LNCaP clone FGC (cell line): ENCODE measurements at regions not wholly inside any gene's neighbourhood (a gene's known extent, or its start where the extent isn't known, plus 50 kb on each side); places are given as distances from the start of the nearest gene placed in this dataset.

Source experiments
- DNase-seq: peaks from one replicate; pipeline ENCODE4 v3.0.0-alpha.2; 2011; ENCODE audit warnings: low read depth
- H3K4me3 ChIP-seq: 2 replicates; pipeline ENCODE4 v1.5.1; 2011; ENCODE audit warnings: mild to moderate bottlenecking, low read depth, low read length, control low read depth
- TF ChIP-seq, protein P1 (sequence below): IDR thresholded peaks from 2 replicates; pipeline ENCODE4 v1.5.1; 2012; ENCODE audit warnings: mild to moderate bottlenecking; ENCODE audit not compliant: control insufficient read depth, insufficient read depth; ENCODE audit errors: extremely low read depth

DNA sequence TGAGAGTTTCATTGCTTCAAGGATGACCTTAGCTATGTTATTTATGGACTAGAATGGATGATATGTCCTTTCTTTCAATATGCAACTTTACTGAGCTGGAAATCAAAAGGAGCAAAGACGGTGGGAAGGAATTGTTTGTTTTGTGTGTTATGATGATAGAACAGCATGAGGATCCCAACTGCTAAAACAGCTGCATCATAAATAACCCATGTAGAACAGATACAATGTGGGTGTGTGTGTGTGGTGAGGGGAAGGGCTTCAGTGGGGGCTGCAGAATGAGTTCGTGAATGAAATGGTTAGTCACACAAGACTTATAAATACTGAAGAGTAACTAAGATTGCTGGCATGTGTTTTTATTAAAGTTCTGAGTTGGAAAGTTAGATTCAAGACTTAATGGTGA lies 80.1 kb downstream of the DACT1 start:
- DNase-seq = no peak
- H3K4me3 ChIP-seq = no peak overlapping the region
- TF ChIP-seq, protein P1, sequence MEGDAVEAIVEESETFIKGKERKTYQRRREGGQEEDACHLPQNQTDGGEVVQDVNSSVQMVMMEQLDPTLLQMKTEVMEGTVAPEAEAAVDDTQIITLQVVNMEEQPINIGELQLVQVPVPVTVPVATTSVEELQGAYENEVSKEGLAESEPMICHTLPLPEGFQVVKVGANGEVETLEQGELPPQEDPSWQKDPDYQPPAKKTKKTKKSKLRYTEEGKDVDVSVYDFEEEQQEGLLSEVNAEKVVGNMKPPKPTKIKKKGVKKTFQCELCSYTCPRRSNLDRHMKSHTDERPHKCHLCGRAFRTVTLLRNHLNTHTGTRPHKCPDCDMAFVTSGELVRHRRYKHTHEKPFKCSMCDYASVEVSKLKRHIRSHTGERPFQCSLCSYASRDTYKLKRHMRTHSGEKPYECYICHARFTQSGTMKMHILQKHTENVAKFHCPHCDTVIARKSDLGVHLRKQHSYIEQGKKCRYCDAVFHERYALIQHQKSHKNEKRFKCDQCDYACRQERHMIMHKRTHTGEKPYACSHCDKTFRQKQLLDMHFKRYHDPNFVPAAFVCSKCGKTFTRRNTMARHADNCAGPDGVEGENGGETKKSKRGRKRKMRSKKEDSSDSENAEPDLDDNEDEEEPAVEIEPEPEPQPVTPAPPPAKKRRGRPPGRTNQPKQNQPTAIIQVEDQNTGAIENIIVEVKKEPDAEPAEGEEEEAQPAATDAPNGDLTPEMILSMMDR = no peak

DNA sequence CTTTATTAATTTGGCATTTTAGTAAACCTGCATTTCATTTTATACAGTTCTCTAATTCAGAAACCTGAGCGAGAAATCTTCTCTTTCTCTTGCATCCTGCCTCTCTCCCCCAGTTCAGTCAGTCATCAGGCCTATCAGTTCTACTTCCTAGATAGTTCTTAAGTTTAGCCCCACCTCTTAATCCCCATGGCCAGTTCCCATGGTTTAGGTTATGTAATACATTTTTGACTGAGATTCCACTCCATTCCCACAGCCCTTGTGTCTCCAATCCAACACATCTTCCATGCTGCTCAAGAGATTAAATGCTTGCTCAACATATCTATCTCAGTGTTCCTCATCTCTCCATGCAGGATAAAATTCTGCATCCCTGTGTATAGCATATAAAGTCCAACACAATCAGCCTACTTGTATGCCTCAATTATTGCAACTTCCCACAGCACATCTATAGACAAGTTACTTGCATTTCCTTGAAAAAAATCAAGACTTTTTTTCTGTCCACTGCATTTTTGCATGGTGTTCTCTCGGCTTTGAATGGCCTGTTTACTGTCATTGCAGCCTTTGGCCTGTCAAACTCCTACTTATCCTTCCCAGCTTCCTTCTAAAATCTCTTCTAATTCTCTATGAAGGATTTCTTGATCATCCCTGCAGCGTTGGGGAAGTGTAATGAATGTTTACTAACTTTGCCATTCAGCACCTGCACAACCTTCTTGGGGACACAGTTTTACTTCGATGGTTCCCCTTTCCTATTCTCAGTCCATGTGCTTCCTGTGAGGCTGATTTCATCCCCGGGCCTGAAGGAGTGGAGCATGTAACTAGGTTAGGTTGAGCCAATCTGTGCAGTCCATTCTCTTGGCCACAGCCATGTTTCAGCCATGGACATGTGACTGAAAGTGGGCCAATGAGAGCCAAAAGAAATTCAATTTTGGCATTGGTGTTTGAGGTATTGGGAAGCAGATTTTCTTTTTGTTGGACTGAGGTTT lies 80.8 kb downstream of the DACT1 start:
- TF ChIP-seq, protein P1 = no peak
- no peak for DNase-seq

DNA sequence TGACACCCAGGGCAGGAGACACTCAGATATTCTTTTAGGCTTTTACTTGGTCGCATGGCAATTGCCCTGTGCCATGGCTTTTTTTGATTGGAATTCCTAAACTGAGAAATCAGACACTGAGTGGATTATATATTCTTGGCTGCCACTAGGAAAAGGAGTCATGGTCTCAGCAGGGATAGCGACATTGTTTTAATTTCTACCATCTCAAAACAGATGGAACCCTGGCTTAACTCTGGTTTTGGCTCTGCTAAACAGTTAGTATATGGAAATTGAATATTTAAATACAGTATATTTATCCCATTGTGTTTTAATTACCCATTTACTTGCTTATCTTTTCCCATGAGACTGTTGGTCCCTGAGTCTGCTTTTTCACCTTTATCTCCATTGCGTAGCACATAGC lies 84.0 kb downstream of the DACT1 start:
- TF ChIP-seq, protein P1 = no peak
- H3K4me3 ChIP-seq = no peak overlapping the region
- no peak for DNase-seq

More for the DNA sequence above, 80.8 kb downstream of the DACT1 start:
- no peak overlapping the region for H3K4me3 ChIP-seq

DNA sequence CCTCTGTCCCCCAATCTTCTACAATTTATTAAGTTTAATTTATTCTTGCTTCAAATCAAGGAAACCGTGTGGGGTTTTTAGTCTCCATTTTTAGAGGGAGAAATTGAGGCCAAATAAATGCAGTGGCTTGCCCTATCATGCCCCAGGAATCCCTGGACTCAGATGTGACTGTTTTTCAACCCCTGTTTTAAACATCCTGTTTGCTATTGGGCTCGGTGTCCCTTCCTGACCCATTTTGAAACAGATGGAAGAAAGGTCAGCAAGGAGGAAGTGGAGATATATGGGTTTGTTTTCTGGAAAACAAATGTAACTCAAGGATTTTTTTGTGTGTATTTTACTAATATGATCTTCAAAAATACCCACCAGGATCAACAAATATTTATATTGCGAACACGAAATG lies 84.7 kb downstream of the DACT1 start:
- H3K4me3 ChIP-seq = no peak overlapping the region
- TF ChIP-seq, protein P1 = no peak
- no peak for DNase-seq

DNA sequence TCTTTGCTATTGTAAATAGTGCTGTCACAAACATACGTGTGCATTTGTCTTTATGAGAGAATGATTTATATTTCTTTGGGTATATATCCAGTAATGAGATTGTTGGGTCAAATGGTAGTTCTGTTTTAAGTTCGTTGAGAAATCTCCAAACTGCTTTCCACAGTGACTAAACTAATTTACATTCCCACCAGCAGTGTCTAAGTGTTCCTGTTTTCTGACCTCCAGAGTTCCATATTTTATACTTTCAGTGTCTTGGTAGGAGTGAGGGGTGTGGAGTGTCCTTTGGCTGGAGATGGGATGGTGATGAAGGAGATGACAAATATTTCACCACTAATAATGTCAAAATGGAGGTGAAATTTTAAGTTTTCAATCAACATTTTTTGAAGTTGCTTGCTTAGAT lies 86.4 kb downstream of the DACT1 start:
- H3K4me3 ChIP-seq = no peak overlapping the region
- TF ChIP-seq, protein P1 = no peak
- no peak for DNase-seq

DNA sequence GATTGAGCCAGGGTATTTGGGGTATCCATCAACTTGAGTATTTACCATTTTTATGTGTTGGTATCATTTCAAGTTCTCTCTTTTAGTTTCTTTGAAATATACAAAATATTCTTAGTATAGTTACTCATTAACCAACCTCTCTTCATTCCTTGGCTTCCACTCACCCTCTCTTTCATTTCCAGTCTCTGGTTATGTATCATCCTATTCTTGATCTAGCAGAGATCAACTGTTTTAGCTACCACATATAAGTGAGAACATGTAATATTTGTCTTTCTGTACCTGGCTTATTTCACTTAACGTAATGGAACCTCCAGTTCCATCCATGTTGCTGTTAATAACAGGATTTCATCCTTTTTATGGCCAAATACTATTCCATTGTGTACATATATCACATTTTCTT lies 86.9 kb downstream of the DACT1 start:
- no peak overlapping the region for H3K4me3 ChIP-seq
- TF ChIP-seq, protein P1 = no peak
- DNase-seq = no peak
